ENCODE measurements at regions not wholly inside any gene's neighbourhood (a gene's known extent, or its start where the extent isn't known, plus 50 kb on each side); places are given as distances from the start of the nearest gene placed in this dataset.
"Not testable (repeated sequence)": the region's sequence is repeated elsewhere in the genome, so short reads cannot be mapped to it uniquely, and the experiment has no call there.

DNA sequence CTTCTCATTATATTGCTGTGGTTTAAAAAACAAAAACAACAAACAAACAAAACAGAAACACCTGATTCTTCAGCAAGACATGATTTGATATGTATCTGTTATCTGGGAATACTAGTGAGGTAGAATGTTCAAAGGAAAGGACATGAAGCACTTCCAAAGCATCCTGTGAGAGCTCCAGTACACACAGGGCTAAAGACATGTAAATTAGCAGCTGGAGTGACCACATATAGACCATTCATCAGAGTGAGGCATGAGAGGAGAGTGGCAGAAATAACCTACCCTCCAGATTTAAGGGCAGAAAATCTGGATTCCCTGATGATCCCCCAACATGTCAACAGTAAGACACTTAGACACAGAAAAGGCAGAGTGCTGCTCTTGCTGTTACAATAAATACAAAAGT is 260.5 kb upstream of the CHRM3 start:
- H3K4me1 ChIP-seq (ENCODE audit: control insufficient read depth, insufficient read depth, low read length, poor library complexity, severe bottlenecking): no peaks in the 10 kb centered on the region
- H3K27ac ChIP-seq (ENCODE audit: low read depth, low read length, severe bottlenecking): no peak overlapping the region
- H3K4me3 ChIP-seq (ENCODE audit: extremely low read depth, insufficient read depth, low read length, poor library complexity, severe bottlenecking): no peak overlapping the region
- no peaks in the 10 kb centered on the region for H3K36me3 ChIP-seq (ENCODE audit: control insufficient read depth, insufficient read depth, low read length)
- H3K9me3 ChIP-seq (ENCODE audit: control insufficient read depth, low read length): no peaks in the 10 kb centered on the region

DNA sequence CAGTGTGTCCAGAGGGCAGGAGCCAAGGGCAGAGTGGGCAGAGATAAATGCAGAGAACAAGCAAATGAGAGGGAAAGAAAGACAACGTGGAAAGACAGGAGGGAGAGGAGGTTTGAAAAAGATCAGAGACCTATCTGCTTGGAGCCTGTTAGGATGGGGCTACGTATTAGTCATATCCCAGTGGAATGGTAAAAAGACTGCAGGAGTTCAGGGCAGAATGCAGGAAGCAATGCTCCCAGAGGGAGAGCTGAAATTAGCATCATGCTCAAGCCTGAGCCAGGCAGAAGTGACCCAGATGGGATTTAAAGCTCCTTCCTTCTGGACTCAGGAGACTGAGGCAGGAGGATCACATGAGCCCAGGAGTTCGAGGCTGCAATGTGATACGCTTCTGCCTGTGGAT is 261.3 kb upstream of the CHRM3 start:
- no peak overlapping the region for H3K27ac ChIP-seq (ENCODE audit: low read depth, low read length, severe bottlenecking)
- H3K36me3 ChIP-seq (ENCODE audit: control insufficient read depth, insufficient read depth, low read length): no peaks in the 10 kb centered on the region
- H3K4me1 ChIP-seq (ENCODE audit: control insufficient read depth, insufficient read depth, low read length, poor library complexity, severe bottlenecking): no peaks in the 10 kb centered on the region
- 10 to 33% methylated on average over 2 to 3 of the region's 4 CpGs for WGBS, 2 experiments (ENCODE audit: insufficient coverage in 2 of 2)
- no peak overlapping the region for H3K4me3 ChIP-seq (ENCODE audit: extremely low read depth, insufficient read depth, low read length, poor library complexity, severe bottlenecking)
- H3K9me3 ChIP-seq (ENCODE audit: control insufficient read depth, low read length): no peaks in the 10 kb centered on the region

DNA sequence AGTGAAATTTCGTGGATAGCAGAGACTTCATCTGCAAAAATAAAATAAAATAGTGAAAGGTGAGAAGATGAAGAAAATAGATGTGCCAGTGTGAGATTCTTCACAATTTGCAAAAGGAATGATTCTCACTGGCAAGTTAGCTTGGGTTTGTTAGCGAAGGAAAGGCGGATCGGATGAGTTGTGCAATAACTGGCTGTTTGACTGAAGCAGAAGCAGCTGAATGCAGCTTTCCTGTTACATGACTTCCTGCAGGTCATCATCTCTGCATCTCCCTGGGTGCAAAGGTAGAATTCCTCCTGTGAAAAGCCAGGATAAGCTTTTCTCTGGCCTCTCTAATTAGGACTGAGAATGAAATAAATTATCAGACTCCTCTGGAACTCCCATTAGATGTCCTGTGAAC is 263.1 kb upstream of the CHRM3 start:
- no peaks in the 10 kb centered on the region for H3K36me3 ChIP-seq (ENCODE audit: control insufficient read depth, insufficient read depth, low read length)
- H3K9me3 ChIP-seq (ENCODE audit: control insufficient read depth, low read length): no peaks in the 10 kb centered on the region
- WGBS, 2 experiments (ENCODE audit: insufficient coverage in 2 of 2): 100% methylated on average over 3 to 4 of the region's 4 CpGs
- no peaks in the 10 kb centered on the region for H3K4me1 ChIP-seq (ENCODE audit: control insufficient read depth, insufficient read depth, low read length, poor library complexity, severe bottlenecking)
- no peak overlapping the region for H3K27ac ChIP-seq (ENCODE audit: low read depth, low read length, severe bottlenecking)
- H3K4me3 ChIP-seq (ENCODE audit: extremely low read depth, insufficient read depth, low read length, poor library complexity, severe bottlenecking): no peak overlapping the region

DNA sequence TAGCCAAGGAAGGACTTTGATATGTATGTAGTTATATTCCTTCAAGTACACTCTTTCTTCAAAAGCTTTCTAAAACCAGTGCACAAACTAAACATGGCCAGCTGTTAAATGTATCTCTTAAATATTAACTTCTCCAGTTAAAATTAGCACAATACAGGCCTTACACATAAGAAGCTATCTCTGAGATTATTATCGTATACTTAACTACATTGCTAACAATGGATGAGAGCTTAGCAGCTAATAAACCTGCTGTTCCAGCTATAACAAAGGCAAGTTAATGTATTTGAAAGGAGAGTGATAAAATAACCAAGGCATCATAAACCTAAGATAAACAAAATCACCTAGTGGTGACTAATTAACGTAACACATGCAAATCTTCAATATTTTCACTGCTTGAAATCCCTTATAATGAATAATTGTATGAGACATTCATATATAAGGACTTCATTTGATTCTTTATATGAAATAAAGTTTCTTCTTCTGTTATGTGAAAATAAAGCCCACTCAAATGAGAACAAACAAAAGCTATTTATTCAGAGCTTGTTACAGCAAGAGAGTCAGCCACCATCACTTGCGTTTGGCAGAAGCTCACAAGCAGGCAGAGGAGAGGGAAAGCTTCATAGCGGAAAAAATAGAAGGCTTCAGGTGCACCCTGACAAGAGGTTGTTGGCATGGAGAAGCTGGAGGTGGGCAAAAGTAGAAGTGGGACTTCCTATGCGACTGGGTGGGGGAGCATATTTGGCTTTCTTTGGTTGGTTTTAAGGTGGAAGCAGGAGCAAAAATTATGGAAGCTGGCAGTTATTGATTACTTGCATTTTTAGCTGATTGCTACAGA is 274.1 kb upstream of the CHRM3 start:
- Histone ChIP-seq H3K4me3 (ENCODE audit: extremely low read depth, insufficient read depth, low read length, poor library complexity, severe bottlenecking) (no peak overlapping the region), H3K9me3 (ENCODE audit: control insufficient read depth, low read length) (no peaks in the 10 kb centered on the region), H3K27ac (ENCODE audit: low read depth, low read length, severe bottlenecking) (no peak overlapping the region), H3K4me1 (ENCODE audit: control insufficient read depth, insufficient read depth, low read length, poor library complexity, severe bottlenecking) (no peaks in the 10 kb centered on the region), H3K36me3 (ENCODE audit: control insufficient read depth, insufficient read depth, low read length) (no peaks in the 10 kb centered on the region)
- 77 to 87% methylated on average over 3 of the region's 5 CpGs for WGBS, 2 experiments (ENCODE audit: insufficient coverage in 2 of 2)

DNA sequence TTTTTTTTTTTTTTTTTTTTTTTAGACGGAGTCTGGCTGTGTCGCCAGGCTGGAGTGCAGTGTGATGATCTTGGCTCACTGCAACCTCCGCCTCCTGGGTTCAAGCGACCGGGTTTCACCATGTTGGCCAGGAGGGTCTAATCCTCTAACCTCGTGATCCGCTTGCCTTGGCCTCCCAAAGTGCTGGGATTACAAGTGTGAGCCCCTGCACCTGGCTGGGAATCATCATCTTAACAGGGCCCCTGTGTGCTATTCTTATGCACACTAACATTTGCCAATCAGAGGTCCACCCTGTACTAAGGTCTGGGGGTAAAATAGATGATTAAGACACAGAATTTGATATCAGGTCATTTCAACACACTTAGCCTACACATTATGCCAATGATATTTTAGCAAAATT is 278.7 kb upstream of the CHRM3 start:
- Histone ChIP-seq H3K36me3 (ENCODE audit: control insufficient read depth, insufficient read depth, low read length) (no peaks in the 10 kb centered on the region), H3K9me3 (ENCODE audit: control insufficient read depth, low read length) (no peaks in the 10 kb centered on the region), H3K4me3 (ENCODE audit: extremely low read depth, insufficient read depth, low read length, poor library complexity, severe bottlenecking) (no peak overlapping the region), H3K27ac (ENCODE audit: low read depth, low read length, severe bottlenecking) (no peak overlapping the region), H3K4me1 (ENCODE audit: control insufficient read depth, insufficient read depth, low read length, poor library complexity, severe bottlenecking) (no peaks in the 10 kb centered on the region)
- 62 to 89% methylated on average over 3 to 6 of the region's 7 CpGs for WGBS, 2 experiments (ENCODE audit: insufficient coverage in 2 of 2)

DNA sequence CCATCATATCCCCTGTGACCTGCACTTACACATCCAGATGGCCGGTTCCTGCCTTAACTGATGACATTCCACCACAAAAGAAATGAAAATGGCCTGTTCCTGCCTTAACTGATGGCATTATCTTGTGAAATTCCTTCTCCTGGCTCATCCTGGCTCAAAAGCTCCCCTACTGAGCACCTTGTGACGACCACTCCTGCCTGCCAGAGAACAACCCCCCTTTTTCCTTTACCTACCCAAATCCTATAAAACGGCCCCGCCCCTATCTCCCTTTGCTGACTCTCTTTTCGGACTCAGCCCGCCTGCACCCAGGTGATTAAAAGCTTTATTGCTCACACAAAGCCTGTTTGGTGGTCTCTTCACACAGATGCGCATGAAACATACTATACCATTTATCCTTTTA is 279.7 kb upstream of the CHRM3 start:
- not testable (repeated sequence) for H3K9me3 ChIP-seq (ENCODE audit: control insufficient read depth, low read length); H3K4me3 ChIP-seq (ENCODE audit: extremely low read depth, insufficient read depth, low read length, poor library complexity, severe bottlenecking); H3K27ac ChIP-seq (ENCODE audit: low read depth, low read length, severe bottlenecking); H3K4me1 ChIP-seq (ENCODE audit: control insufficient read depth, insufficient read depth, low read length, poor library complexity, severe bottlenecking); H3K36me3 ChIP-seq (ENCODE audit: control insufficient read depth, insufficient read depth, low read length)
- WGBS, 2 experiments (ENCODE audit: insufficient coverage in 2 of 2): 0% methylated on average over 1 of the region's 7 CpGs

DNA sequence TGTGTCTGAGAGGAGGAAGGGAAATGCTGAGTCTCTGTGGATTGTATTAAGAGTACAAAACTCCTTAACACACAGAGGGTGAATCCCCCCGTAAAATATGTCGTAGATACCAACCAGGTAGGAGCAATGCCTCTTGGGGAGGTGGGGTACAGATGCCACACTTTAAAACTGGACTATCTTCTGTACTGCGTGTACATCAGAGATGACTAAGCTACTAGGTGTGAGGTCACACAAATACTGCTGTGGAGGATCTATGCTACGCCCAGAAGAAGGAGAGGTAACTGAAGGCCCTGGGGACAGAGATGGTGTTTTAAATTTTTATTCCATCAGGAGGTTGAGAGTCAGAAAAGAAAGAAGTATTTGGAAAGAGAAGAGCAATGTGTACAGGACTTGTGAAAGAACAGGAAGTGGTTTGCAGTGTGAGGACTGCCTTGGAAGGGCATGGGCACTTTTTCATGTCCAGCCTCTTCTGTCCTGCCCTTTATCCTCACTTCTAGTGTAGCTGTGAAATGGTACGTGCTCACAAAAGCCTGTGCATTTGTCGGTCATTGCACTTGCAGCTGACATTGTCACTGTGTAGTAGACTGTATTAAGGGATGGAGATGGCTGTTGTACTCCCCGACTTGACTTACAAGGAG is 287.8 kb upstream of the CHRM3 start:
- H3K36me3 ChIP-seq (ENCODE audit: control insufficient read depth, insufficient read depth, low read length): no peaks in the 10 kb centered on the region
- H3K4me1 ChIP-seq (ENCODE audit: control insufficient read depth, insufficient read depth, low read length, poor library complexity, severe bottlenecking): no peaks in the 10 kb centered on the region
- 85 to 95% methylated on average over 6 to 7 of the region's 7 CpGs for WGBS, 2 experiments (ENCODE audit: insufficient coverage in 2 of 2)
- H3K27ac ChIP-seq (ENCODE audit: low read depth, low read length, severe bottlenecking): no peak overlapping the region
- H3K9me3 ChIP-seq (ENCODE audit: control insufficient read depth, low read length): no peaks in the 10 kb centered on the region
- H3K4me3 ChIP-seq (ENCODE audit: extremely low read depth, insufficient read depth, low read length, poor library complexity, severe bottlenecking): no peak overlapping the region

DNA sequence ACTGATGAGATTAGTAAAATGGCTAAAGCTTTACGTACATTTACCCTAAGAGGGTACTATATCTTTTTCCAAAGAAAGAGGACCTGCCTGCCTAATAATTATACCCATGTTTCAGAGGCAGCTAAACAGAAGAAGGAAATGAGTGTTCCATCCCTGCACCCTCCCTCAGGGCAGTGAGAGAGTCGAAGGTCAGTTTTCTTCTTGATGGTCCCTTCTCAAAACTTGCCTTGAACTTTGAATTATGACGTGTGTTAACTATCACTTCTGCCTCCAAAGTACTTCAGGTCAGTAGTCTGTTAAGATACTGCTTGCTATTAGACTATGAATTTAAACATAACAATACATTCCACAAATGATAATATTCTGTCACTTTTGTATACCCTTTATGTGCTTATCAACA is 294.8 kb upstream of the CHRM3 start:
- WGBS, 2 experiments (ENCODE audit: insufficient coverage in 2 of 2): 60 to 100% methylated on average over 1 of the region's 3 CpGs

DNA sequence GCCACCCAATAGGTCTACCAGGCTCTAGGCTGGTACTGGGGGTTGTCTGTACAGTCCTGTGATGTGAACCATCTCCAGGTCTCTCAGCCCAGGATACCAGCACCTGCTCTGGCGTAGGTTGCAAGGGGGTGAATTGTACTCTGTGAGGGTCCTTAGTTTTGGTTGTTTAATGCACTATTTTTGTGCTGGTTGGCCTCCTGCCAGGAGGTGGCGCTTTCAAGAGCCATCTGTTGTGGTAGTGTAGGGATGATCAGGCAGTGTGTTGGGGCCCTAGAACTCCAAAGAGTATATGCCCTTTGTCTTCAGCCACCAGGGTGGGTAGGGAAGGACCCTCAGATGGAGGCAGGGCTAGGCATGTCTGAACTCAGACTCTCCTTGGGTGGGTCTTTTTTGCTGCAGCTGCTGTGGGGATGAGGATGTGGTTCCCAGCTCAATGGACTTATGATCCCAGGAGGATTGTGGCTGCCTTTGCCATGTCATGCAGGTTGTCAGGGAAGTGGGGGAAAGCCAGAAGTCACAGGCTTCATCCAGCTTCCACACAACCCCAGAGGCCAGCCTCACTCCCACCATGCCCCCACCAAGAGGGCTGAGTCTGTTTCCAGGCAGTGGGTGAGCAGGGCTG is 301.8 kb upstream of the CHRM3 start:
- Histone ChIP-seq H3K36me3 (ENCODE audit: control insufficient read depth, insufficient read depth, low read length) (no peaks in the 10 kb centered on the region), H3K27ac (ENCODE audit: low read depth, low read length, severe bottlenecking) (no peak overlapping the region), H3K4me1 (ENCODE audit: control insufficient read depth, insufficient read depth, low read length, poor library complexity, severe bottlenecking) (no peaks in the 10 kb centered on the region), H3K4me3 (ENCODE audit: extremely low read depth, insufficient read depth, low read length, poor library complexity, severe bottlenecking) (no peak overlapping the region), H3K9me3 (ENCODE audit: control insufficient read depth, low read length) (no peaks in the 10 kb centered on the region)
- 80 to 92% methylated on average over 1 to 2 of the region's 2 CpGs for WGBS, 2 experiments (ENCODE audit: insufficient coverage in 2 of 2)

More for the DNA sequence above, 294.8 kb upstream of the CHRM3 start:
- Histone ChIP-seq H3K9me3 (ENCODE audit: control insufficient read depth, low read length) (no peaks in the 10 kb centered on the region), H3K4me3 (ENCODE audit: extremely low read depth, insufficient read depth, low read length, poor library complexity, severe bottlenecking) (no peak overlapping the region), H3K27ac (ENCODE audit: low read depth, low read length, severe bottlenecking) (no peak overlapping the region), H3K4me1 (ENCODE audit: control insufficient read depth, insufficient read depth, low read length, poor library complexity, severe bottlenecking) (no peaks in the 10 kb centered on the region), H3K36me3 (ENCODE audit: control insufficient read depth, insufficient read depth, low read length) (no peaks in the 10 kb centered on the region)

DNA sequence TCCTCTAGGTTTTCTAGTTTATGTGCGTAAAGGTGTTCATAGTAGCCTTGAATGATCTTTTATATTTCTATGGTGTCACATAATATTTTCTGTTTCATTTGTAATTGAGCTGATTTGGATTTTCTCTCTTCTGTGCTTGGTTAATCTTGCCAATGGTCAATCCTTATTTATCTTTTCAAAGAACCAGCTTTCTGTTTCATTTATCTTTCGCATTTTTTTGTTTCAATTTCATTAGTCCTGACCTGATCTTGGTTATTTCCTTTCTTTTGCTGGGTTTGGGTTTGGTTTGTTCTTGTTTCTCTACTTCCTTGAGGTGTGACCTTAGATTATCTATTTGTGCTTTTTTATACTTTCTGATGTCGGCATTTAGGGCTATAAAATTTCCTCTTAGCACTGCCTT is 304.4 kb upstream of the CHRM3 start:
- not testable (repeated sequence) for H3K27ac ChIP-seq (ENCODE audit: low read depth, low read length, severe bottlenecking); H3K4me1 ChIP-seq (ENCODE audit: control insufficient read depth, insufficient read depth, low read length, poor library complexity, severe bottlenecking); H3K9me3 ChIP-seq (ENCODE audit: control insufficient read depth, low read length); H3K36me3 ChIP-seq (ENCODE audit: control insufficient read depth, insufficient read depth, low read length); H3K4me3 ChIP-seq (ENCODE audit: extremely low read depth, insufficient read depth, low read length, poor library complexity, severe bottlenecking)
- WGBS, 2 experiments (ENCODE audit: insufficient coverage in 2 of 2): no CpG with 5 or more reads among the region's 3 CpGs

DNA sequence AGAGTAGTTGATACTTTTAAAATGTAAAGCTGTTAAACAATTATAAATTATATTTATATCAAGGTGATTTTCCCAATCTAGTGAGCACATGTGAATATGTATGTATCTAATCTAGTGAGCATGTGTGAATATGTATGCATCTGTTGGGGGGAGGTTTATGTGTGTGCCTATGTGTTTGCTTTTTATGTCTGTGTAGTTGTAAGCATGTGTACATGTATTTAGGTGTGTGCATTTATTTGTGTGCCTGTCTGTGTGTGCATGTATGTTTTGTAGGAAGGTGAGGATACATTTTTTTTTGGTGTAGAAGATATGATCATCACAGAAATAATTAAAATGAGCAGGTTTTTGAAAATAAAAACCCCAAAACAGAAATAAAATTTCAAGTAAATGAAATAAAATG is 318.9 kb upstream of the CHRM3 start:
- H3K36me3 ChIP-seq (ENCODE audit: control insufficient read depth, insufficient read depth, low read length): no peaks in the 10 kb centered on the region

More for the DNA sequence above, 318.9 kb upstream of the CHRM3 start:
- Histone ChIP-seq H3K4me3 (ENCODE audit: extremely low read depth, insufficient read depth, low read length, poor library complexity, severe bottlenecking) (no peak overlapping the region), H3K9me3 (ENCODE audit: control insufficient read depth, low read length) (no peaks in the 10 kb centered on the region), H3K27ac (ENCODE audit: low read depth, low read length, severe bottlenecking) (no peak overlapping the region), H3K4me1 (ENCODE audit: control insufficient read depth, insufficient read depth, low read length, poor library complexity, severe bottlenecking) (no peaks in the 10 kb centered on the region)
